ENCODE measurements at regions not wholly inside any gene's neighbourhood (a gene's known extent, or its start where the extent isn't known, plus 50 kb on each side); places are given as distances from the start of the nearest gene placed in this dataset.

DNA sequence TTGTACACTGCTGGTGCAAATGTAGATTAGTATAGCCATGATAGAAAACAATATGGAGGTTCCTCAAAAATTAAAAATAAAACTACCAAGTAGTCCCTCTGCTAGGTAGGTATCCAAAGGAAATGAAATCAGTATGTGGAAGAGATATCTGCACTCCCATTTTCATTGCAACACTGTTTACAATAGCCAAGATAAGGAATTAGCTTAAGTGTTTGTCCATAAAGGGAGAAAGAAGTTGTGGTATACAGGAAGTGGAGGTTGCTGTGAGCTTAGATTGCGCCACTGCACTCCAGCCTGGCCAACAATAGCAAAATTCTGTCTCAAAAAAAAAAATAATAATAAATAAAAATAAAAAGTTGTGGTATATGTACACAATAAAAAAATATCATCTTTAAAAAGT is 325.0 kb upstream of the EMCN start:
- DNase-seq (ENCODE audit: low spot score) = no peak
- H3K4me1 Mint-ChIP-seq = peaks cover 23% of the 10 kb centered on the region
- no peak overlapping the region for H3K4me3 Mint-ChIP-seq
- H3K27ac Mint-ChIP-seq = no peak overlapping the region
- H3K36me3 Mint-ChIP-seq = peaks cover 5% of the 10 kb centered on the region
- ChIA-PET CTCF (interaction anchor here (0.6 kb wide), 1 partner anchor 90 kb away, joined by 4 read pairs; no protein-coding TSS in a partner anchor), POLR2A (no interaction called here)
- TF ChIP-seq SMAD4 (CRISPR knock-in tag; IDR thresholded peaks at IDR 0.05) (no peak), SP1 (CRISPR knock-in tag; conservative IDR thresholded peaks at IDR 0.05) (no peak), NR2C2 (CRISPR knock-in tag; IDR thresholded peaks at IDR 0.05) (no peak), NR1H2 (CRISPR knock-in tag; IDR thresholded peaks at IDR 0.05) (no peak), ETV6 (CRISPR knock-in tag; IDR thresholded peaks at IDR 0.05) (no peak), CREM (CRISPR knock-in tag; IDR thresholded peaks at IDR 0.05) (no peak), TEAD4 (CRISPR knock-in tag; IDR thresholded peaks at IDR 0.05) (no peak), FOXJ3 (CRISPR knock-in tag; IDR thresholded peaks at IDR 0.05; ENCODE audit: borderline replicate concordance) (no peak)
- TF ChIP-seq, protein P1, sequence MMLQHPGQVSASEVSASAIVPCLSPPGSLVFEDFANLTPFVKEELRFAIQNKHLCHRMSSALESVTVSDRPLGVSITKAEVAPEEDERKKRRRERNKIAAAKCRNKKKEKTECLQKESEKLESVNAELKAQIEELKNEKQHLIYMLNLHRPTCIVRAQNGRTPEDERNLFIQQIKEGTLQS (CRISPR knock-in tag; conservative IDR thresholded peaks at IDR 0.05) = no peak
- TF ChIP-seq, protein P2, sequence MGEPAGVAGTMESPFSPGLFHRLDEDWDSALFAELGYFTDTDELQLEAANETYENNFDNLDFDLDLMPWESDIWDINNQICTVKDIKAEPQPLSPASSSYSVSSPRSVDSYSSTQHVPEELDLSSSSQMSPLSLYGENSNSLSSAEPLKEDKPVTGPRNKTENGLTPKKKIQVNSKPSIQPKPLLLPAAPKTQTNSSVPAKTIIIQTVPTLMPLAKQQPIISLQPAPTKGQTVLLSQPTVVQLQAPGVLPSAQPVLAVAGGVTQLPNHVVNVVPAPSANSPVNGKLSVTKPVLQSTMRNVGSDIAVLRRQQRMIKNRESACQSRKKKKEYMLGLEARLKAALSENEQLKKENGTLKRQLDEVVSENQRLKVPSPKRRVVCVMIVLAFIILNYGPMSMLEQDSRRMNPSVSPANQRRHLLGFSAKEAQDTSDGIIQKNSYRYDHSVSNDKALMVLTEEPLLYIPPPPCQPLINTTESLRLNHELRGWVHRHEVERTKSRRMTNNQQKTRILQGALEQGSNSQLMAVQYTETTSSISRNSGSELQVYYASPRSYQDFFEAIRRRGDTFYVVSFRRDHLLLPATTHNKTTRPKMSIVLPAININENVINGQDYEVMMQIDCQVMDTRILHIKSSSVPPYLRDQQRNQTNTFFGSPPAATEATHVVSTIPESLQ (CRISPR knock-in tag; IDR thresholded peaks at IDR 0.05) = no peak
- H3K27me3 Mint-ChIP-seq (ENCODE audit: low read depth) = no peaks in the 10 kb centered on the region
- no peak for ATAC-seq
- H3K9me3 Mint-ChIP-seq = peaks cover 10% of the 10 kb centered on the region

DNA sequence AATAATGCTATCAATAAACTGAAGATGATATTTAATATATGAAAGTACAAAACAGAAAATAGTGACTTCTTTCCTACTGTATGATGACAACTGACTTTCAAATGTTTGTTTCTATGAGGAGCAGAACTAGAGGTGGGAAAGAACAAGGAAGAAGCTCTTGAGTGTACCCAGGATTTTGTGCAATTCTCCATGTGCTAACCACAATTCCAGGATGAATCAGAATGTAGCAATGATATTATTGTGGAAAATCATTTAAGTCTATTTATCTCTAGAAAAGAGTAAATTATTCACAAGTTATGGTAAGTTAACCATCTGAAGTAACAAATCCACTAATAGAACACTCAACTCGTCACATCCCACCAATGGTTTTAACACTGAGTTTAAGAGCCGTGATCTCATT is 324.1 kb upstream of the EMCN start:
- peaks cover 10% of the 10 kb centered on the region for H3K9me3 Mint-ChIP-seq
- peaks cover 5% of the 10 kb centered on the region for H3K36me3 Mint-ChIP-seq
- no peak for ATAC-seq
- ChIA-PET POLR2A (no interaction called here), CTCF (interaction anchor here (0.6 kb wide), 1 partner anchor 89 kb away, joined by 4 read pairs; no protein-coding TSS in a partner anchor)
- no peak for DNase-seq (ENCODE audit: low spot score)
- no peak overlapping the region for H3K4me3 Mint-ChIP-seq
- H3K27ac Mint-ChIP-seq = no peak overlapping the region
- peaks cover 28% of the 10 kb centered on the region for H3K4me1 Mint-ChIP-seq
- no peaks in the 10 kb centered on the region for H3K27me3 Mint-ChIP-seq (ENCODE audit: low read depth)
- TF ChIP-seq, protein P3, sequence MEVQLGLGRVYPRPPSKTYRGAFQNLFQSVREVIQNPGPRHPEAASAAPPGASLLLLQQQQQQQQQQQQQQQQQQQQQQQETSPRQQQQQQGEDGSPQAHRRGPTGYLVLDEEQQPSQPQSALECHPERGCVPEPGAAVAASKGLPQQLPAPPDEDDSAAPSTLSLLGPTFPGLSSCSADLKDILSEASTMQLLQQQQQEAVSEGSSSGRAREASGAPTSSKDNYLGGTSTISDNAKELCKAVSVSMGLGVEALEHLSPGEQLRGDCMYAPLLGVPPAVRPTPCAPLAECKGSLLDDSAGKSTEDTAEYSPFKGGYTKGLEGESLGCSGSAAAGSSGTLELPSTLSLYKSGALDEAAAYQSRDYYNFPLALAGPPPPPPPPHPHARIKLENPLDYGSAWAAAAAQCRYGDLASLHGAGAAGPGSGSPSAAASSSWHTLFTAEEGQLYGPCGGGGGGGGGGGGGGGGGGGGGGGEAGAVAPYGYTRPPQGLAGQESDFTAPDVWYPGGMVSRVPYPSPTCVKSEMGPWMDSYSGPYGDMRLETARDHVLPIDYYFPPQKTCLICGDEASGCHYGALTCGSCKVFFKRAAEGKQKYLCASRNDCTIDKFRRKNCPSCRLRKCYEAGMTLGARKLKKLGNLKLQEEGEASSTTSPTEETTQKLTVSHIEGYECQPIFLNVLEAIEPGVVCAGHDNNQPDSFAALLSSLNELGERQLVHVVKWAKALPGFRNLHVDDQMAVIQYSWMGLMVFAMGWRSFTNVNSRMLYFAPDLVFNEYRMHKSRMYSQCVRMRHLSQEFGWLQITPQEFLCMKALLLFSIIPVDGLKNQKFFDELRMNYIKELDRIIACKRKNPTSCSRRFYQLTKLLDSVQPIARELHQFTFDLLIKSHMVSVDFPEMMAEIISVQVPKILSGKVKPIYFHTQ (CRISPR knock-in tag; IDR thresholded peaks at IDR 0.05) = no peak
- TF ChIP-seq, protein P4, sequence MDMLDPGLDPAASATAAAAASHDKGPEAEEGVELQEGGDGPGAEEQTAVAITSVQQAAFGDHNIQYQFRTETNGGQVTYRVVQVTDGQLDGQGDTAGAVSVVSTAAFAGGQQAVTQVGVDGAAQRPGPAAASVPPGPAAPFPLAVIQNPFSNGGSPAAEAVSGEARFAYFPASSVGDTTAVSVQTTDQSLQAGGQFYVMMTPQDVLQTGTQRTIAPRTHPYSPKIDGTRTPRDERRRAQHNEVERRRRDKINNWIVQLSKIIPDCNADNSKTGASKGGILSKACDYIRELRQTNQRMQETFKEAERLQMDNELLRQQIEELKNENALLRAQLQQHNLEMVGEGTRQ (CRISPR knock-in tag; IDR thresholded peaks at IDR 0.05) = no peak
- no peak for TF ChIP-seq ZNF121 (CRISPR knock-in tag; IDR thresholded peaks at IDR 0.05)
- TF ChIP-seq, protein P5, sequence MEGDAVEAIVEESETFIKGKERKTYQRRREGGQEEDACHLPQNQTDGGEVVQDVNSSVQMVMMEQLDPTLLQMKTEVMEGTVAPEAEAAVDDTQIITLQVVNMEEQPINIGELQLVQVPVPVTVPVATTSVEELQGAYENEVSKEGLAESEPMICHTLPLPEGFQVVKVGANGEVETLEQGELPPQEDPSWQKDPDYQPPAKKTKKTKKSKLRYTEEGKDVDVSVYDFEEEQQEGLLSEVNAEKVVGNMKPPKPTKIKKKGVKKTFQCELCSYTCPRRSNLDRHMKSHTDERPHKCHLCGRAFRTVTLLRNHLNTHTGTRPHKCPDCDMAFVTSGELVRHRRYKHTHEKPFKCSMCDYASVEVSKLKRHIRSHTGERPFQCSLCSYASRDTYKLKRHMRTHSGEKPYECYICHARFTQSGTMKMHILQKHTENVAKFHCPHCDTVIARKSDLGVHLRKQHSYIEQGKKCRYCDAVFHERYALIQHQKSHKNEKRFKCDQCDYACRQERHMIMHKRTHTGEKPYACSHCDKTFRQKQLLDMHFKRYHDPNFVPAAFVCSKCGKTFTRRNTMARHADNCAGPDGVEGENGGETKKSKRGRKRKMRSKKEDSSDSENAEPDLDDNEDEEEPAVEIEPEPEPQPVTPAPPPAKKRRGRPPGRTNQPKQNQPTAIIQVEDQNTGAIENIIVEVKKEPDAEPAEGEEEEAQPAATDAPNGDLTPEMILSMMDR (IDR thresholded peaks at IDR 0.05) = no peak
- no peak for TF ChIP-seq TEAD4 (CRISPR knock-in tag; IDR thresholded peaks at IDR 0.05)
- no peak for TF ChIP-seq ZNF423 (CRISPR knock-in tag; IDR thresholded peaks at IDR 0.05)
- TF ChIP-seq SOX15 (CRISPR knock-in tag; IDR thresholded peaks at IDR 0.05) = no peak
- TF ChIP-seq, protein P6, sequence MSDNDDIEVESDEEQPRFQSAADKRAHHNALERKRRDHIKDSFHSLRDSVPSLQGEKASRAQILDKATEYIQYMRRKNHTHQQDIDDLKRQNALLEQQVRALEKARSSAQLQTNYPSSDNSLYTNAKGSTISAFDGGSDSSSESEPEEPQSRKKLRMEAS (CRISPR knock-in tag; IDR thresholded peaks at IDR 0.05) = no peak
- no peak for TF ChIP-seq ESRRA (CRISPR knock-in tag; IDR thresholded peaks at IDR 0.05; ENCODE audit: borderline replicate concordance)
- TF ChIP-seq, protein P7, sequence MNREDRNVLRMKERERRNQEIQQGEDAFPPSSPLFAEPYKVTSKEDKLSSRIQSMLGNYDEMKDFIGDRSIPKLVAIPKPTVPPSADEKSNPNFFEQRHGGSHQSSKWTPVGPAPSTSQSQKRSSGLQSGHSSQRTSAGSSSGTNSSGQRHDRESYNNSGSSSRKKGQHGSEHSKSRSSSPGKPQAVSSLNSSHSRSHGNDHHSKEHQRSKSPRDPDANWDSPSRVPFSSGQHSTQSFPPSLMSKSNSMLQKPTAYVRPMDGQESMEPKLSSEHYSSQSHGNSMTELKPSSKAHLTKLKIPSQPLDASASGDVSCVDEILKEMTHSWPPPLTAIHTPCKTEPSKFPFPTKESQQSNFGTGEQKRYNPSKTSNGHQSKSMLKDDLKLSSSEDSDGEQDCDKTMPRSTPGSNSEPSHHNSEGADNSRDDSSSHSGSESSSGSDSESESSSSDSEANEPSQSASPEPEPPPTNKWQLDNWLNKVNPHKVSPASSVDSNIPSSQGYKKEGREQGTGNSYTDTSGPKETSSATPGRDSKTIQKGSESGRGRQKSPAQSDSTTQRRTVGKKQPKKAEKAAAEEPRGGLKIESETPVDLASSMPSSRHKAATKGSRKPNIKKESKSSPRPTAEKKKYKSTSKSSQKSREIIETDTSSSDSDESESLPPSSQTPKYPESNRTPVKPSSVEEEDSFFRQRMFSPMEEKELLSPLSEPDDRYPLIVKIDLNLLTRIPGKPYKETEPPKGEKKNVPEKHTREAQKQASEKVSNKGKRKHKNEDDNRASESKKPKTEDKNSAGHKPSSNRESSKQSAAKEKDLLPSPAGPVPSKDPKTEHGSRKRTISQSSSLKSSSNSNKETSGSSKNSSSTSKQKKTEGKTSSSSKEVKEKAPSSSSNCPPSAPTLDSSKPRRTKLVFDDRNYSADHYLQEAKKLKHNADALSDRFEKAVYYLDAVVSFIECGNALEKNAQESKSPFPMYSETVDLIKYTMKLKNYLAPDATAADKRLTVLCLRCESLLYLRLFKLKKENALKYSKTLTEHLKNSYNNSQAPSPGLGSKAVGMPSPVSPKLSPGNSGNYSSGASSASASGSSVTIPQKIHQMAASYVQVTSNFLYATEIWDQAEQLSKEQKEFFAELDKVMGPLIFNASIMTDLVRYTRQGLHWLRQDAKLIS (CRISPR knock-in tag; IDR thresholded peaks at IDR 0.05; ENCODE audit: borderline replicate concordance) = no peak
- TF ChIP-seq NFYB (CRISPR knock-in tag; conservative IDR thresholded peaks at IDR 0.05; ENCODE audit: low read depth) = no peak
- TF ChIP-seq, protein P8, sequence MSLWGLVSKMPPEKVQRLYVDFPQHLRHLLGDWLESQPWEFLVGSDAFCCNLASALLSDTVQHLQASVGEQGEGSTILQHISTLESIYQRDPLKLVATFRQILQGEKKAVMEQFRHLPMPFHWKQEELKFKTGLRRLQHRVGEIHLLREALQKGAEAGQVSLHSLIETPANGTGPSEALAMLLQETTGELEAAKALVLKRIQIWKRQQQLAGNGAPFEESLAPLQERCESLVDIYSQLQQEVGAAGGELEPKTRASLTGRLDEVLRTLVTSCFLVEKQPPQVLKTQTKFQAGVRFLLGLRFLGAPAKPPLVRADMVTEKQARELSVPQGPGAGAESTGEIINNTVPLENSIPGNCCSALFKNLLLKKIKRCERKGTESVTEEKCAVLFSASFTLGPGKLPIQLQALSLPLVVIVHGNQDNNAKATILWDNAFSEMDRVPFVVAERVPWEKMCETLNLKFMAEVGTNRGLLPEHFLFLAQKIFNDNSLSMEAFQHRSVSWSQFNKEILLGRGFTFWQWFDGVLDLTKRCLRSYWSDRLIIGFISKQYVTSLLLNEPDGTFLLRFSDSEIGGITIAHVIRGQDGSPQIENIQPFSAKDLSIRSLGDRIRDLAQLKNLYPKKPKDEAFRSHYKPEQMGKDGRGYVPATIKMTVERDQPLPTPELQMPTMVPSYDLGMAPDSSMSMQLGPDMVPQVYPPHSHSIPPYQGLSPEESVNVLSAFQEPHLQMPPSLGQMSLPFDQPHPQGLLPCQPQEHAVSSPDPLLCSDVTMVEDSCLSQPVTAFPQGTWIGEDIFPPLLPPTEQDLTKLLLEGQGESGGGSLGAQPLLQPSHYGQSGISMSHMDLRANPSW (CRISPR knock-in tag; conservative IDR thresholded peaks at IDR 0.05; ENCODE audit: low read depth) = no peak
